OCI-LY3 (cell line): ENCODE measurements at regions not wholly inside any gene's neighbourhood (a gene's known extent, or its start where the extent isn't known, plus 50 kb on each side); places are given as distances from the start of the nearest gene placed in this dataset.

Source experiments
- H2AFZ ChIP-seq: fragments of 200-600, 300-600 bp; shearing (Covaris generic); 2 replicates; pipeline ENCODE4 v1.6.0; 2014; ENCODE audit warnings: antibody characterized with exemption, low read depth, low read length
- H3K27ac ChIP-seq: fragments of 200-600, 300-600 bp; sonication (generic); 2 replicates; pipeline ENCODE4 v1.5.1; 2014; ENCODE audit warnings: mild to moderate bottlenecking, low read length, moderate library complexity, mixed read lengths
- H3K27me3 ChIP-seq: fragments of 200-600, 300-600 bp; sonication (generic); 2 replicates; pipeline ENCODE4 v1.6.1; 2014; ENCODE audit warnings: low read depth, low read length, mixed read lengths
- H3K36me3 ChIP-seq: fragments of 200-600, 300-600 bp; sonication (generic); replicated peaks from 2 replicates; pipeline ENCODE3; 2014; ENCODE audit warnings: low read depth, low read length, mixed read lengths
- H3K4me1 ChIP-seq: fragments of 300-600, 200-600 bp; sonication (generic); 2 replicates; pipeline ENCODE4 v1.6.1; 2014; ENCODE audit warnings: low read length, mixed read lengths
- H3K4me2 ChIP-seq: fragments of 200-600, 300-600 bp; sonication (generic); 2 replicates; pipeline ENCODE4 v1.6.1; 2014; ENCODE audit warnings: low read length, mixed read lengths
- H3K4me3 ChIP-seq: fragments of 300-600, 200-600 bp; sonication (generic); 2 replicates; pipeline ENCODE4 v1.5.1; 2014; ENCODE audit warnings: antibody characterized with exemption, mild to moderate bottlenecking, low read length, moderate library complexity
- H3K79me2 ChIP-seq: fragments of 300-600, 200-600 bp; shearing (Covaris generic); 2 replicates; pipeline ENCODE4 v1.6.1; 2014; ENCODE audit warnings: mild to moderate bottlenecking, low read length, mixed read lengths
- H3K9ac ChIP-seq: fragments of 300-600, 200-600 bp; shearing (Covaris generic); 2 replicates; pipeline ENCODE4 v1.6.0; 2014; ENCODE audit warnings: mild to moderate bottlenecking, low read length, moderate library complexity
- H3K9me3 ChIP-seq: fragments of 200-600, 300-600 bp; shearing (Covaris generic); 2 replicates; pipeline ENCODE4 v1.6.1; 2014; ENCODE audit warnings: low read length, mixed read lengths; ENCODE audit not compliant: insufficient read depth
- H4K20me1 ChIP-seq: fragments of 200-600, 300-600 bp; sonication (generic); 2 replicates; pipeline ENCODE4 v1.6.1; 2016; ENCODE audit warnings: low read length, mixed read lengths; ENCODE audit not compliant: insufficient read depth
- EZH2phosphoT487 ChIP-seq: fragments of 200-600 bp; shearing (Covaris generic); IDR thresholded peaks from 2 replicates; pipeline ENCODE4 v1.6.1; 2018; ENCODE audit warnings: antibody characterized with exemption, mixed run types, low read depth
- TF ChIP-seq, protein P1 (sequence below): fragments of 200-600, 300-600 bp; sonication (generic); IDR thresholded peaks from 2 replicates; pipeline ENCODE4 v1.5.1; 2014; ENCODE audit warnings: antibody characterized with exemption, low read length, low read depth

DNA sequence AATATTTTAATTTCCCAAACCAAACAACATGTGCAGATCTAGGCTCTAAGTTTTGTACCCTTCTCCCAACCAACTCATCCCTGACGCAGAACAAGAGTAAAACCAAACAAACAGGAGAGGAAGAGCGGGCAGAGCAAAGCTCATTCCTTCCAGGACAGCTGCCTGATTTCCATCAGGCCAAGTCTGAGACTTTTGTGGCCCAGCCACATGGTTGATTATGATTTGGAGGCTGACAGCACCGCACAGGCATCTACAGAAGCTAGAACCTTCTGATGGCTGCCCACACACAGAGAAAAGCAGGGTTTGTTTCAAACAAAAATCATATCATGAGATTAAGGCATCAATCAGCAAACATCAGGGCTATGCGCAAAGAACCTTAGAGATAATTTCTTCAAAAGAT, 262.6 kb downstream of the TNS1 start:
- H3K4me2 ChIP-seq: no peak overlapping the region
- no peaks in the 10 kb centered on the region for H3K4me1 ChIP-seq
- no peak overlapping the region for H3K4me3 ChIP-seq
- no peak for TF ChIP-seq EZH2phosphoT487
- TF ChIP-seq, protein P1, sequence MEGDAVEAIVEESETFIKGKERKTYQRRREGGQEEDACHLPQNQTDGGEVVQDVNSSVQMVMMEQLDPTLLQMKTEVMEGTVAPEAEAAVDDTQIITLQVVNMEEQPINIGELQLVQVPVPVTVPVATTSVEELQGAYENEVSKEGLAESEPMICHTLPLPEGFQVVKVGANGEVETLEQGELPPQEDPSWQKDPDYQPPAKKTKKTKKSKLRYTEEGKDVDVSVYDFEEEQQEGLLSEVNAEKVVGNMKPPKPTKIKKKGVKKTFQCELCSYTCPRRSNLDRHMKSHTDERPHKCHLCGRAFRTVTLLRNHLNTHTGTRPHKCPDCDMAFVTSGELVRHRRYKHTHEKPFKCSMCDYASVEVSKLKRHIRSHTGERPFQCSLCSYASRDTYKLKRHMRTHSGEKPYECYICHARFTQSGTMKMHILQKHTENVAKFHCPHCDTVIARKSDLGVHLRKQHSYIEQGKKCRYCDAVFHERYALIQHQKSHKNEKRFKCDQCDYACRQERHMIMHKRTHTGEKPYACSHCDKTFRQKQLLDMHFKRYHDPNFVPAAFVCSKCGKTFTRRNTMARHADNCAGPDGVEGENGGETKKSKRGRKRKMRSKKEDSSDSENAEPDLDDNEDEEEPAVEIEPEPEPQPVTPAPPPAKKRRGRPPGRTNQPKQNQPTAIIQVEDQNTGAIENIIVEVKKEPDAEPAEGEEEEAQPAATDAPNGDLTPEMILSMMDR: no peak
- no peak overlapping the region for H3K27ac ChIP-seq
- H4K20me1 ChIP-seq: no peaks in the 10 kb centered on the region
- H3K27me3 ChIP-seq: peaks cover 4% of the 10 kb centered on the region; the same call in 1 of the 2 replicates
- no peaks in the 10 kb centered on the region for H3K9me3 ChIP-seq
- no peaks in the 10 kb centered on the region for H3K79me2 ChIP-seq
- H2AFZ ChIP-seq: no peak overlapping the region
- H3K9ac ChIP-seq: no peak overlapping the region
- no peaks in the 10 kb centered on the region for H3K36me3 ChIP-seq

DNA sequence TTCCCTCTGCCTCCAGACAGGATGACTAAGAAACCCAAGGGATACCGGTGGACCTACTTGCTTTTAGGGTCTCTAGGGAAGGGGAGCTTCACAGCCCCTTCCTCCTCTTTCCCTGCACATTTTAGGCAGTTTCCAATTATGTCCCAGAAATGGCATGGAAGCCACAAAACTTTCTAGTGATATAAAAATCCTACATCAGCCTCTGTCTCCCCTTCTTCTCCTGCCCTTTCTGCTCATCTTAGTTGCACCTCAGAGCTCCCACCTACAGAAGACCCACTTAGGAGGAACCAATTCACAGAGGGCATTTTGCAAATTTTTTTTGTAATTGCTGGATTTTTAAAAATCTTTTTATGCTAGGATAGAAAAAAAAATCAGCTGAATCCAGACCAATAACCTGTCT, 263.1 kb downstream of the TNS1 start:
- peaks cover 4% of the 10 kb centered on the region; the same call in 1 of the 2 replicates for H3K27me3 ChIP-seq
- H3K4me2 ChIP-seq: no peak overlapping the region
- H3K27ac ChIP-seq: no peak overlapping the region
- H3K36me3 ChIP-seq: no peaks in the 10 kb centered on the region
- H4K20me1 ChIP-seq: no peaks in the 10 kb centered on the region
- H3K79me2 ChIP-seq: no peaks in the 10 kb centered on the region
- no peak overlapping the region for H3K9ac ChIP-seq
- TF ChIP-seq, protein P1: no peak
- TF ChIP-seq EZH2phosphoT487: no peak
- no peak overlapping the region for H2AFZ ChIP-seq
- H3K4me3 ChIP-seq: no peak overlapping the region
- no peaks in the 10 kb centered on the region for H3K4me1 ChIP-seq
- H3K9me3 ChIP-seq: no peaks in the 10 kb centered on the region

DNA sequence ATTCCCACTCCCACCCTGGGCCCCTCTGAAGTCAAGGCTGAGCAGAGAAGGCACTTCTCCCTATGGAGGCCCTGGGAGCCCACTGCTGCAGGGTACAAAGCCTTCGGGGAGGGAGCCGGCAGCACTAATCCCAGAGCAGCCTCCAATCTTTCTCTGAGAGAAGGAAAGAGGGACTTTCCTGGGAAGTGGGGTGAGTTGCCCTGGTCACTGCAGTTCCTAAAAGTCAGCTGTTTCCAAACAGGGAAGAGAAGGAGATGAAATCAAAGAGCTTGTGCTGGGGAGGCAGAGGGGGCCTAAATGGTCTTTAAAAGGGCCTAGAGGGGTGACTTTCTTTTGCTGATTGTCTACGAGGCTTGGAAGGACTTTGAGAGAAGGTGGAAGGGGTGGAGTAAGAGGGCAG, 264.7 kb downstream of the TNS1 start:
- H3K4me3 ChIP-seq: no peak overlapping the region
- H3K4me1 ChIP-seq: no peaks in the 10 kb centered on the region
- no peaks in the 10 kb centered on the region for H4K20me1 ChIP-seq
- H3K9ac ChIP-seq: no peak overlapping the region
- H2AFZ ChIP-seq: no peak overlapping the region
- TF ChIP-seq, protein P1: no peak
- TF ChIP-seq EZH2phosphoT487: no peak
- peaks cover 11% of the 10 kb centered on the region for H3K27me3 ChIP-seq
- H3K27ac ChIP-seq: no peak overlapping the region
- H3K9me3 ChIP-seq: no peaks in the 10 kb centered on the region
- H3K79me2 ChIP-seq: no peaks in the 10 kb centered on the region
- no peaks in the 10 kb centered on the region for H3K36me3 ChIP-seq
- H3K4me2 ChIP-seq: no peak overlapping the region

DNA sequence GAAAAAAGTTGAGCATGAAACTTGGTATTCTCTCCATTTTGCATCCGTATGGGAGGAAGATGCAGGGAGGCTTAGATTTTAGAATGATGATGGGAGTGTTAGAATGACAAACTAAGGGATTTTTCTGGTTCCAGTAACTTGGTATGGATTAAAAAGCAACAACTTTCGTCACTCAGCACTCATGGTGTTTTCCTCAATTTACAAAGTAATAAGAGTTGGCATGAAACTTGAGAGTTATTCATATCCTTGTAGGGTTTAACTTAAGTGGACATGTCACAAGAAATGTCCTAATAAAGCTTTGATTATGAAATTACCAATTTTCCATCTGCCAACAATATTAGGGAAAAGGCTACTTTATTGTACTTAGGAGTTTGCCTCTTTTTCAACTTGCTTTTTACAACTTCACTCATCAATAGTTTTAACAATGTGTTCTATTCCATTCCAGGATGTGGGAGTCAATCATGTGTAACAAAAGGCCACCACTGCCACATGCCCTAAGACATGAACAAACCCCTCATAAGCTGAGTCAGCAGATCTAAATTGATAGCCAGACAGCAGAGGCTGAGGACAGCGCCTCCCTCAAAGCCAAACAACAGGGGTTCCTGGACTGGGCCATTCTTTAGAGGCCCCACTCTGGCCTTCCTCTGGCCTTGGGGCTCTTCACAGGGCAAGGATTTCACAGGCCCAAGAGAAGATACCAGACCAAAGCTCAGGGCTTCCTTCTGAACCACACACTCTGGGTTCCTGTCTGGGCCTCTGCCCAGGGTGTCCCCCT, 265.8 kb downstream of the TNS1 start:
- H3K4me2 ChIP-seq: no peak overlapping the region
- TF ChIP-seq, protein P1: no peak
- TF ChIP-seq EZH2phosphoT487: no peak
- H3K79me2 ChIP-seq: no peaks in the 10 kb centered on the region

More for the DNA sequence above, 265.8 kb downstream of the TNS1 start:
- Histone ChIP-seq H2AFZ (no peak overlapping the region), H3K9me3 (no peaks in the 10 kb centered on the region), H3K4me3 (no peak overlapping the region), H3K27ac (no peak overlapping the region), H3K27me3 (peaks cover 18% of the 10 kb centered on the region), H3K9ac (no peak overlapping the region), H4K20me1 (no peaks in the 10 kb centered on the region), H3K4me1 (no peaks in the 10 kb centered on the region), H3K36me3 (no peaks in the 10 kb centered on the region)
